ENCODE measurements at regions not wholly inside any gene's neighbourhood (a gene's known extent, or its start where the extent isn't known, plus 50 kb on each side); places are given as distances from the start of the nearest gene placed in this dataset.

DNA sequence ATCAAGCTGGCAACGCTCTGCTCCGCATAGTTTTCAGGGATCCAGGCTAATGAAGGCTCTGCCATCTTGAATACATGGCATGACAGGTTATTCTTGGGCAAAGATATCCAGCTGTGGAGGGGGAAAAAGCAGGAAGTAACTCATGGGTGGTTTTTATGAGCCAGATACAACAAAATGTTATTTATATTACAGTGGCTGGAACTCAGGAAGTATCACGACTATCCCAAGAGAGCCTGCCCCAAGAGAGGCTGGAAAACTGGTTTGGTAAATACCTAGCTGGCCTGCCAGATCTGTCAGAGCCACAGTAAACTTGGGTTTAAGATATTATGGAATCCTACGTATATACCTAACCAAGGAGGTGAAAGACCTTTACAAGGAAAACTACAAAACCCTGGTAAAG is 462.8 kb upstream of the ANKRD30A start:
- TF ChIP-seq, protein P1, sequence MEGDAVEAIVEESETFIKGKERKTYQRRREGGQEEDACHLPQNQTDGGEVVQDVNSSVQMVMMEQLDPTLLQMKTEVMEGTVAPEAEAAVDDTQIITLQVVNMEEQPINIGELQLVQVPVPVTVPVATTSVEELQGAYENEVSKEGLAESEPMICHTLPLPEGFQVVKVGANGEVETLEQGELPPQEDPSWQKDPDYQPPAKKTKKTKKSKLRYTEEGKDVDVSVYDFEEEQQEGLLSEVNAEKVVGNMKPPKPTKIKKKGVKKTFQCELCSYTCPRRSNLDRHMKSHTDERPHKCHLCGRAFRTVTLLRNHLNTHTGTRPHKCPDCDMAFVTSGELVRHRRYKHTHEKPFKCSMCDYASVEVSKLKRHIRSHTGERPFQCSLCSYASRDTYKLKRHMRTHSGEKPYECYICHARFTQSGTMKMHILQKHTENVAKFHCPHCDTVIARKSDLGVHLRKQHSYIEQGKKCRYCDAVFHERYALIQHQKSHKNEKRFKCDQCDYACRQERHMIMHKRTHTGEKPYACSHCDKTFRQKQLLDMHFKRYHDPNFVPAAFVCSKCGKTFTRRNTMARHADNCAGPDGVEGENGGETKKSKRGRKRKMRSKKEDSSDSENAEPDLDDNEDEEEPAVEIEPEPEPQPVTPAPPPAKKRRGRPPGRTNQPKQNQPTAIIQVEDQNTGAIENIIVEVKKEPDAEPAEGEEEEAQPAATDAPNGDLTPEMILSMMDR (IDR thresholded peaks at IDR 0.05) = no peak
- no peak for TF ChIP-seq POLR2A (IDR thresholded peaks at IDR 0.05)
